ENCODE measurements at regions not wholly inside any gene's neighbourhood (a gene's known extent, or its start where the extent isn't known, plus 50 kb on each side); places are given as distances from the start of the nearest gene placed in this dataset.

- TF ChIP-seq POLR2A (IDR thresholded peaks at IDR 0.05; ENCODE audit: low read length) (no peak), GATA1 (IDR thresholded peaks at IDR 0.05; ENCODE audit: low read depth, low read length) (no peak)
These were observed 96.2 kb upstream of the RFC3 start for GRCh38 chr13:33721724-33722123.
